Left forelimb (tissue), 1 donor: ENCODE measurements at regions not wholly inside any gene's neighbourhood (a gene's known extent, or its start where the extent isn't known, plus 50 kb on each side); places are given as distances from the start of the nearest gene placed in this dataset.
"Not testable (repeated sequence)": the region's sequence is repeated elsewhere in the genome, so short reads cannot be mapped to it uniquely, and the experiment has no call there.

Experiments used
- DNase-seq: peaks from one replicate; pipeline ENCODE4 v3.0.0-alpha.2; 2018; ENCODE audit warnings: low spot score

DNA sequence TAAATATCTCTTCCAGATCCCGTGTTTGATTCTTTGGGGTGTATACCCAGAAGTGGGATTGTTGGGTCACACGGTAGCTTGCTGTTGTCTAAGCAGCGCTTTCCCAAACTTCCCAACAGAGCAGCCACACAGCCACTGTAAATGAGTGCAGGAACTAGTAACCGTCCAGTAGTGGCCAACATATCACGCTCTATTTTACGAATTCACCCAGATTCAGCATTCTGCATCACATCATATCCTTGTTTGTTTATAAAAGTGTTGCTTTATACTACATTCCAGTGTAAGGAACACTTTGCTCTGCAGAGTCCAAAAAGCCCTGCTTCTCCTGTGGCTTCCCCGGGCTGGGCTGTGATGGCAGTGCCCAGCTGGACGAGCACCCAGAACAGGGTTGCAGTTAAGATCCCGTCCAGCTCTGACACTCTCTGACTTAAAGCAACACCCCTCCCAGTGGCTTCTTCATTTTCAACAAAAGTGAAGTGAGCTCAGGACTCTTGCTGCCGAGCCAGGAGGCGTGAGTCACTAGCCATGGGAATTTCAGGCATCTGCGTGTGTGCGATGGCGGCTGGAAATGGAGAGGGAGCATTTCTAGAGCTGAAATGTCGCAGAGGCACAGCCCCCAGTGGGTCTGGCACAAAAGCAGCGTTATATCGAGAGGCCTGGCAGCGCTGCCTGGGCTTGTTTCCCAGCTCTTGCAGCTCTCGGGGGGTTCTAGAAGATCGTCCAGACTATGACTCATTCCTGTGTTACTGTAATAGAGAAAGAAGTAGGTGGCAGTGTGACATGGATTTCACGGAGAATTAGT is 216.3 kb upstream of the ECI2 start:
- DNase-seq: peak; percentile 76

DNA sequence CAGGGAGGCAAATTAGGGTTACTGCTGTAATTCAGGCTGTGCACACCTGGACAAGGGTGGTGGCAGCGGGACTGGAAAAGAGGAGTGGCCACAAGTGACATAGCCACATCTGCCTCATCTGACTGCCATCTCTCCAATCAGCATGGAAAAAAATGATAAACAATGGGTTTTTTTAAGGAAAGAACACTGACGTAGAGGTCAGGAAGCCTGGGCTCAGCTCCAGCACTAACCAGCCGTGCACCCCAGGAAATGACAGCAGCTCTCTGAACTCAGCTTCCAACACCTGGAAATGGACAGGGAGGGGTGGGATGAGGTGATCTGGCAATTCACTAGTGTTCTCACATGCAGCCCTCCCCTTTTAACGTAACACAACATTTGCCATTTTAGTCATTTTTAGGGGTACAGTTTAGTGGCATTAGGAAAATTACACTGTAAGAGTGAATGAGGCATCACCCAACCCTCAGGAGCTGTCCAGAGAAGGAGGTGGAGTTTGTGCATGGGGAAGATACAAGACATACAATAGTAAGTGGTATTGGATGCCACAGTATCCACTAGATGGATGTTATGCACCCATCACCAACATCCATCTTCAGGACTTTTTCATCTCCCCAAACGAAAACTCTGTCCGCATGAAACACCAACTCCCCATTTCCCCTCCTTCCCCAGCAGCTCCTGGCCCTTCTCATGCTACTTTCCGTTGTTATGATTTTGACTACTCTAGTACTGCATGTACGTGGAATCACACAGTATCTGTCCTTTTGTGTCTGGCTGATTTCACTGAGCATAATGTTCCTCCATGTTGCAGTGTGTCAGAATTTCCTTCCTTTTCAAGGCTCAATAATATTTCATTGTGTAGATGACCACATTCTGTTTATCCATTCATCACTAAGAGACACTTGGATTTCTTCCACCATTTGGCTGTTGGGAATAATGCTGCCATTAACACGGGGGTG is 215.5 kb upstream of the ECI2 start:
- no peak for DNase-seq

DNA sequence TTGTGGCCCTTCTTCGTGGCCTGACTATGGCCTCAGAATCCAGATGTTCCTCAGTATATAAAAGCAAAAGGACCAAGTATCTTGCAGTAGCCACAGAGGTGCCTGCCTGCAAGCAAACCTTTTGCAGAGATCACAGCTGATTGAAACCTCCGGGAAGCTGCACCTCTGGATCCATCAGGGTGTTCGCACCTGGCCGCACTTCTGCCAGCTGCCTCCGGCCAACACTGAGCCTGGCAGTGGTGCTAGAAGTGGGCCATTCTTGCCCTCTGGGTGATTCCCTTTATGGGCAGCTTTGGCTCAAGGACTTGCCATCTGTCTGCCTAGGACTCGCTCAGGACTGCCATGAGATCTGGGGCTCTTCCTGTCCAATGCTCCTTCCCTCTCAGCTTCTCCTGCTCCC is 214.6 kb upstream of the ECI2 start:
- no peak for DNase-seq

DNA sequence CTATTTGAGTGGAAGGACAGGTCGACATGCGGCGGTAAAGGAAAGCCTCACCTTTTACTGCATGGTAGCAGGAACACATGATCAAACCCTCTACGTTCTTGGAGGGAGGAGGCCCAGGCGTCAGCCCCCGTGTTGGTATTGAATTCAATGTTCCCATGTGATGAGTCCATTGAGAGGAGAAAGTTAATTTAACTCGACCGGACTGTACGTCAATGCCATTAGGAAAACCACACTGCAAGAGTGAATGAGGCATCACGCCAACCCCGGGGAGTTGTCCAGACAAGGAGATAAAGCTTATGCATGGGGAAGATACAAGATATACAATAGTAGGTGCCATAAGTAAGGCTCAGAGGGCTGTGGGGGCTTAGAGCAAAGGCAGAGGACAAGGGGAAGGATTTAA is 213.9 kb upstream of the ECI2 start:
- DNase-seq: no peak

DNA sequence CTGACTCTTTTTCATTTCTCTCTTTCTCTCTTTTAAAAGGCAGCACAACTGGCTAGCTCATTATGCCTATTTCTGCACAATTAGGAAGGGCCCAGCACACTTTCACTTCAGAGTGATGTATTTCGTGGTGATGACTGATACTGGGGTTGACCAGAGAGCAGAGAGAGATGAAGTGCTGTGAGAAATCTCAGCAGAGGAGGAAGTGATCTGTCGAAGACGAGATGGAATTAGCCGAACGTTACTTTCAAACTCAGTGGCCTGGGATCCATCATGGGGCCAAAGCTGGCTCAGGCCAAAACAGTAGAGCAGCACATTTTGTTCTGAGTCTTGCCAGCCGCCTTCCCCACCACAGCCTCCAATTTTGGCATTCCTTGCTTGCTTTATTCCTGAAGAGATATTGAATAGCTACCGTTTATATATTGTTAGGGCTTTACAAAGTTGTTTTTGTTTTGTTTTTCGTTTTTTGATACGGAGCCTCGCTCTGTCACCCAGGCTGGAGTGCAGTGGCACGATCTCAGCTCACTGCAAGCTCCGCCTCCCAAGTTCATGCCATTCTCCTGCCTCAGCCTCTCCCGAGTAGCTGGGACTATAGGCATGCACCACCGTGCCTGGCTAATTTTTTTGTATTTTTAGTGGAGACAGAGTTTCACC is 213.2 kb upstream of the ECI2 start:
- DNase-seq: no peak

DNA sequence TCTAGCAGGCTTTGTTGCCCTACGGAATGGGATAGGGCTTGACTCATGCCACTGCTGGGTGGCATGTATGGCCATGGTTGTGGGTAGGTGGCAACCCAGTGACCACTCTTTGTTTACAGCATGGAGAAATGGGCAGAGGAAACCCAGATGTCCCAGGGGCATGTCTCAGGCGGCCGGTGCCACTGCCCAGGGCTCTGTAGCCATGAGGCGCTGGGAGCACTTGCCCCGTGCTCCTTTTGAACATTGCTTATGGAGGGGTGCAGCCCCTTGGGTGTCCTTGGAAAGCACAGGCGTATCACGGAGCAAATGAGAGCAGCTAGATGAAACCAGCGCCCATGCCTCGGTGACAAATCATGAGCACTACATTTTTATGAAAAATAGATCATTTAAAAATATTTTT is 212.5 kb upstream of the ECI2 start:
- DNase-seq: no peak

DNA sequence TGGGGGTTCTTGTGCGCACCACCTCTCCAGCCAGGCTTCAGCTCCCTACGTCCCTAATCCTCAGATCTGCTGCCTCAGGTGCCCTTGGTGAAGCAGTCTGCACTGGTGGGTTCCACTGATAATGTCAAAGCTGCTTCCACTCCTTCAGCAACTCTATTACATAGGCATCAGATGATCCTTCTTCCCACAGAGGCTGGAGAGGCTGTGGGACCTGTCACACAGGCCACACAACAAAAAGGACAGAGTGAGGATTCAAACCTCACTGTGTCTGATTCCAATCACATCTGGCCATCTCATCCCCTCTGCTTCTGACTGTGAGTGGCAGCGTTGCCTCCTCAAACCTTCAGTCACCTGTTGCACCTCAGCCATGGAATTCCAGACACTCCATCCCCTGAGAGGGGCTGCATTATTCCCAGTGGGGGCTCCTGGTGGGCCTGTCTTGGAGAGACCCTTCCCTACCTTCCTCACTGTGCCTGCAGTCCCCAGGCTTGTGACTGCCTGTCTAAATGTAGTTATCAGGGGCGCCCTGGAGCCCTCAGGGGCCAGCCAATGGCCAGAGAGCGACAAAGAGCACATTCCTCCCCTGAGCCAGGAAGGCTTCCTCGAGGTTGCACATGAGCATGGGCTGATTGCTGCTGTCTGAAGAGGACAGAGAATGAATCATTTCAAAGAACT is 211.4 kb upstream of the ECI2 start:
- no peak for DNase-seq

DNA sequence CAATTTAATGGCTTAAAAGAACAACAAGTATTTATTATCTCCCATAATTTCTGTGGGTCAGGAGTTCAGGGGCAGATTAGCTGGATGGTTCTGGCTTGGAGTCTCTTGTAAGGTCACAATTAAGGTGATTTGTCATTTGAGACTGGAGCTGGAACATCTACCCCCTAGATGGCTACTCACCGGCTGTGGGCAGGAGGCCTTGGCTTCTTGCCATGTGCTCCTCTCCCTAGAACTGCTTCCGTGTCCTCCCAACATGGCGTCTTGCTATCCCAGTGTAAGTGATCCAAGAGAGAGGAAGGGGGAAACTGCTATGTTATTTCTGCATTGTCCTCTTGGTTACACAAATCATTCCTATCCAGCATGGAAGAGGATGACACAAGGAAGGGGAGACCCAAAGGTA is 210.2 kb upstream of the ECI2 start:
- DNase-seq: no peak

DNA sequence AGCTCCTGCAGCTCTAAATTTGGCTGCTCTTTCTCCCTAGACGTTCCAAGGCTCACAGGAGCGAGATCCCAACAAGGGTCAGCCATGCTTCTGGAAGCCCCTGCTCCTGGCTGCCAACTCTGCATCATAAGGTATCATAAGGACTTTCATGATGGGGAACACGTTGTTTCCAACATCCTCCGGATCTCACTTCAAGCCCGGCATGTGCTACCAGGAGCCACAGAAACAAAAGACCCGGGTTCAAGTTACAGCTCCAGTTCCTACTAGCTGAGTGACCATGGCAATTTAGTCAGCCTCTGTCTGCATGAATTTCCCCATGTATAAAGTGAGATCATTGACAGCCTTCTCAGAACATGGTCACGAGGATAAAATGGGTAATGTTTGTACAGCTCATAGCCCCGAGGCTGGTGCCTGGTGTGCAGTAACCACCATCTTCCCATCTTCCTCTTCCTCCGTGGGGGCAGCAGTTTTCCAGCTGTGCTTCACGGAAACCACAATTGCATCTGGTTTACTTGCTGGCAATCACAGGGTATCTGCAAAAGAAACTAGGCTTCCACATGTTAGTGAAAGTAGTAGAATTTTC is 209.0 kb upstream of the ECI2 start:
- no peak for DNase-seq

DNA sequence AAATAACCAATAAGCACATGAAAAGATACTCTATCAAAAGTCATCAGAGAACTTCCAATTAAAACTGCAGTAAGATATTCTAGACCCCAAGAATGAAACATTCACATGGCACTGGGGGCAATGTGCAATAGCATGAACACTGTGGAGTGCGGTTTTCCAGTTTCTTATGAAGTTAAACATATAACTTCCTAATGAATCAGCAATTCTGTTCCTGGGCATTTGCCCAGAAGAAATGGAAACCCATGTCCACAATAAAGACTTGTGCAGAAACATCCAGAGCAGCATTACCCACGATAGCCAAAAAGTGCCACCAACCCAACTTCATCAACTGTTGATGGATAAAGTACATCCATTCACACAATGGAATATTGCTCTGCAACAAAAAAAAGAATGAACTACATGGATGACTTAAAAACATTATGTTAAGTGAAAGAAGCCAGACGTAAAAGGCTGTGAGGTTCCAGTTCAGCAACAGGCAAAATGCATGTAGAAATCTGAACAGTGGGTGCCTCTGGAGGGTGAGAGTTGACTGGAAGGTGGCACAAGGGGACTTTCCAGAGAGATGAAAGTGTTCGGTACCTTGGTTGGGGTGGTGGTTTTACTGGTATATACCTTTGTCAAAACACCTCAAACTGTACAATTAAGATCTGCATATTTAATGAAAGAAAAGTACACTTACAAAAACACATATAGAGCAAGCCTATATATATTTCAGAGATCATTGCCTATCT is 207.2 kb upstream of the ECI2 start:
- DNase-seq: no peak

DNA sequence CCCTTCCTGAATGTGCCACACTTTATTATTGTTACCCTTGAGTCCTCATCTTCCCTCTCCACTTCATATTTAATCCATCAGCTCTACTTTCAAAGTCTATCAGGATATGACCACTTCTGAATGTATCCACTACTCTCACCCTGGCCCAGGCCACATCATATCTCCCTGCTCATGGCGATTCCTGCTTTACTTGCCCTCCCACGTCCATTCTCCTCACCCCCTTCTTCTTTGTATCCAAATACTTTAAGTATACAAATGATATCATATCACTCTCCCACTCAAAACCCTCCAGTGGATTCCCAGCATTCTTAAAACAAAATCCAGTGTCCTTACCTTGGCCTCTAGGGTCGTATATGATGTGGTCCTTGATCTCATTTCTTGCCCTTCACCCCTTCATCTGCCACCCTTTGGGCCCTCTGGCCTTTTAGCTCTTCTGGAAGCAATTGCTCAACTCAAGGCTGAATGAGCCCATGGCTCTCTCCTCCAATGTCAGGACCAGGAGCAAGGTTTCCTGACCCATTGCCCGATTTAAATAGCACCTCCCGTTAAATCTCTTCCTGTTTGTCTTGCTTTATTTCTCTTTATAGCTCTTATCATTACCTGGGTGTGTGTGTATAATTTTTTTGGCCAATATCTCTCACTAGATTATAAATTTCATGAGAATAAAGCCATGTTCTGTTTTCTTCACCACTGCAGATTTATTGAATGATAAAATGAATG is 205.9 kb upstream of the ECI2 start:
- DNase-seq: no peak

DNA sequence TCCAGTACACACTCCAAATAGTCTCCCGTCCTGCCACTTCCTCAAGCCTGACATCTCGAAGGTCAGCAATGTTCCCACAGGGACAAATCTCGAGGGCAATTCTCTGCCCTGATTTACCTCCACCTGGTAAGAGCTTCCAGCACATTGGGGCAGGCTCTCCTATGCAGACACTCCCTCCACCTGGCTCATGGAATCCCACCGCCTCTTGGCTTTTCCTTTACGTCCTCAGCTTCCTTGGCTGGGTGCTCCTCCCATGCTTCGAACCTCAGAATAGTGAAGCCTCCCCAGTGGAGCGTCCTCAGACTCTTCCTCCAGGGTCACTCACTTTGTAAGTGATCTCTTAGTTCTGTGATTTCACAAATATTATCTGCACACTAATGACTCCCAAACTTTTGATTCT is 205.2 kb upstream of the ECI2 start:
- no peak for DNase-seq

DNA sequence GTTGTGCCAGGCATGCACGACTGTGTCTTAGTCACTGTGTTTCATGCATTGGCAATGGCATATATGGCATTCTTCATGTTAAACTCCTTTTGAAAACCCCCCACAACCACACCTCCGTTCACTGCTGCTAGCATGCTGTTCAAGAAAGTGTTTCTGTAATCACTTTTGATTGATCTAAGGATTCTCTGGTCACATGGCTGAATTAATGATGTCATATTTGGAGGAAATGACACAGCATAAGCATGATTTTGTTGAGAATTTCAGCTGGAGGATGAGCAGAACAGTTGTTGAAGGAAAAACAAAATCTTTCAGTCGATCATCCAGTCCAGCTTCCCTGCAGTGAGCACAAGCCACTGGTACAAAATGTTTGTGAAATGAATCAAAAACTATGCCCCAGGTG is 203.5 kb upstream of the ECI2 start:
- no peak for DNase-seq

DNA sequence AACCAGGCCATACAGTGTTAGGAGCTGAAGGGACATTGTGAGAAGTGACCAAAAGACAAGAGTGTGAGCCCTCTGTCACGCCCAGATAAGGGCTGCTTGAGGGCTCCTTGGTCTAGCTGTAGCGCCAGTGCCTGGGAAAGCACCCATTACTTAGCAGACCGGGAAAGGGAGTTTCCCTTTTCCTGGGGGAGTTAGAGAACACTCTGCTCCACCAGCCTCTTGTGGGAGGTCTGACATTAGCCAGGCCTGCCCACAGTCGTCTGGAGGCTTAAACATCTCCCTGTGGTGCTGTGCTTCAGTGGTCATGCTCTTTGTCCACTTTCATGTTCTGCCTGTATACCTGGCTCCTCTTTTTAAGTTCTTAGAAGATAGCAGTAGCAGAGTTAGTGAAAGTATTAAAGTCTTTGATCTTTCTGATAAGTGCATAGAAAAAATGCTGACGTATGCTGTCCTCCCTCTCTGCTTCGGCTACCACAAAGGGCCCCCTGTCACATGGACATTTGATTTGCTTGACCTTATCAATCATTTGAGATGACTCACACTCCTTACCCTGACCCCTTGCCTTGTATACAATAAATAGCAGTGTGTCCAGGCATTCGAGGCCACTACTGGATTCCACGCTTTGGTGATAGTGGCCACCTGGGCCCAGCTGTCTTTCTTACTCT is 201.5 kb upstream of the ECI2 start:
- no peak for DNase-seq

DNA sequence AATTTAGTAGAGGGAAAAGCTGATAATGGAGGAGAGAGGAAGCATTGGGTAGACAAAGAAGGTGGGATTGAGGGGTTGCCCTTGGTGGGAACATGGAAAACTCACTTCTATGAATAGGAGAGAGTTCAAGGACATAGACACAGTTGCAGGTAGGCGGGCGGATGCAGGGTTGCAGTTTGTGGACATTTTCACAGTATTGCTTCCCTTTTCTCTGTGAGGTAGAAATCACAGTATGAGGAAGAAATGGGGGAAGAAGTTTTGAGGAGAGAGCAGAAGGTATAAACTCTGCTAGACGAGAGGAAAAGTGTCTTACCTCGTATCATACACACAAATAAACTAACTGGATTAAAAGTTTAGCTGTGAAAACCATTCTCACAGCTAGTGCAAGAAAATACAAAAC is 200.7 kb upstream of the ECI2 start:
- no peak for DNase-seq

DNA sequence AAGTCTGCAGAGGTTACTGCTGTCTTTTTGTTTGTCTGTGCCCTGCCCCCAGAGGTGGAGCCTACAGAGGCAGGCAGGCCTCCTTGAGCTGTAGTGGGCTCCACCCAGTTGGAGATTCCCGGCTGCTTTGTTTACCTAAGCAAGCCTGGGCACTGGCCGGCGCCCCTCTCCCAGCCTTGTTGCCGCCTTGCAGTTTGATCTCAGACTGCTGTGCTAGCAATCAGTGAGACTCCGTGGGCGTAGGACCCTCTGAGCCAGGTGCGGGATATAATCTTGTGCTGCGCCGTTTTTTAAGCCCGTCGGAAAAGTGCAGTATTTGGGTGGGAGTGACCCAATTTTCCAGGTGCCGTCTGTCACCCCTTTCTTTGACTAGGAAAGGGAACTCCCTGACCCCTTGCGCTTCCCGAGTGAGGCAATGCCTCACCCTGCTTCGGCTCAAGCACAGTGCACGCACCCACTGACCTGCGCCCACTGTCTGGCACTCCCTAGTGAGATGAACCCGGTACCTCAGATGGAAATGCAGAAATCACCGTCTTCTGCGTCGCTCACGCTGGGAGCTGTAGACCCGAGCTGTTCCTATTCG is 198.9 kb upstream of the ECI2 start:
- DNase-seq: not testable (repeated sequence)

DNA sequence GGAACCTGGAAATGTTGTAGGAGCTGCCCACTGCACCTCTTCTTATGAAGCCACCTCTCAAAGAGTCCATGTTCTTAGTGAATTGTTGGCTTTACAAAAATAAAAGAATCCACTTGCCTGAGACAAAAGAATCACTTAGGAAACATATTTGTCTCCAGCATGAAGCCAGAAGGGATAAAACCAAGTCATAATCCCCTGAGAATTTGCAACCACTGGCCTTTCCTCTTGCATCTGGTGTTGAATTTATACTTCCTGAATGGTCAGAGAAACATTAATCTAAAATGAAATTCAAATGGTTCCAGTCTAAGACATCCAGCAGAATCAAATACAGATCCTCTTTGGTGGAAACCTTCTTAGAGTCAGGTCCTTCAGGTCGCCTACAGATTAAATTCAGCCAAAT is 192.5 kb upstream of the ECI2 start:
- no peak for DNase-seq

DNA sequence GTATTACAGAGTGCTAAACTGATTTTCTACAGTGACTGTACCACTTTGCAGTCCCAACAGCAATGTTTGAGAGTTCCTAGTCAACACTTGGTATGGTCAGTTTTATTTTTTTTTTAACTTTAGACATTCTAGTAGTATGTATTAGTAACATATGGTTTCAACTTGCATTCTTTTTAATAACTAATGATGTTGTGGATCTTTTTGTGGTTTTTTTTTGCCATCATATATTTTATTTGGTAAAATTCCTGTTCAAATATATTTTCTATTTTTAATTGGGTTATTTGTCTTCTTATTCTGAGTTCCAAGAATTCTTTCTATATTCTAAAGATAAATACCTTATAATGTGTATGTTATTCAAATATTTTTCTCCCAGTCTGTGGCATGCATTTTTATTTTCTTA is 189.4 kb upstream of the ECI2 start:
- DNase-seq: no peak

DNA sequence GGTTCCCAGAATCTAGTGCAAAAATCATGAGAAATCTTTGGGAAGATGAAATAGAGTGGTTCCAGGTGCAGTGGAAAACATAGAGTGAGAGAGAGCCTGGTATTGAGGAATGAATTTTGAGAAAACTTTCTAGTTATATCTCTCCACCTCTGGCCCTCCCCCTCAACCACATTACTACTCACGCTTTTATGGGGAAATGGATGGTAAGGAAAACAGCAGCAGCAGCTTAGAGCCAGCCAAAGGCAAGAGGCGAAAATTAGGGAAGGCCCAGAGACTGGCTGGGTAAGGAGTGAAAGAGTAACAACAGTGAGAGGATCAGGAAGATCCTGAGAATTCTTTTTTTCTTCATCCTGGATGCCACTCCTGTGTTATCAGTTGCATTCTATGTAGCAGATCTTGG is 187.9 kb upstream of the ECI2 start:
- DNase-seq: no peak
